BLaER1 treated with 17β-estradiol and CSF1 and Interleukin-3, amounts not matched to agents 10 nM and 100 nM (cell line): ENCODE measurements at regions not wholly inside any gene's neighbourhood (a gene's known extent, or its start where the extent isn't known, plus 50 kb on each side); places are given as distances from the start of the nearest gene placed in this dataset.

Experiments
- H3K27ac ChIP-seq, 11 experiments: shearing (Covaris generic); formaldehyde crosslinking; 2 replicates each; pipeline ENCODE4 v1.8.1; 2022
- H3K27me3 ChIP-seq, 11 experiments: shearing (Covaris generic); formaldehyde crosslinking; 2 replicates each; pipeline ENCODE4 v1.8.1; 2022
- H3K36me3 ChIP-seq, 11 experiments: shearing (Covaris generic); formaldehyde crosslinking; 2 replicates each; pipeline ENCODE4 v1.8.1; 2022
- H3K4me1 ChIP-seq, 10 experiments: shearing (Covaris generic); formaldehyde crosslinking; 2 replicates each; pipeline ENCODE4 v1.8.1; 2022
- H3K4me2 ChIP-seq, 11 experiments: shearing (Covaris generic); formaldehyde crosslinking; 2 replicates each; pipeline ENCODE4 v1.8.1; 2022
- H3K4me3 ChIP-seq, 10 experiments: shearing (Covaris generic); formaldehyde crosslinking; 2 replicates each; pipeline ENCODE4 v1.8.1; 2022
- H3K9ac ChIP-seq, 11 experiments: shearing (Covaris generic); formaldehyde crosslinking; 2 replicates each; pipeline ENCODE4 v1.8.1; 2022
- H3K9me3 ChIP-seq, 11 experiments: shearing (Covaris generic); formaldehyde crosslinking; replicated peaks in 1 of 11; 2 replicates each; pipeline ENCODE4 v1.8.1; 2022
- H4K20me1 ChIP-seq, 11 experiments: shearing (Covaris generic); formaldehyde crosslinking; 2 replicates each; pipeline ENCODE4 v1.8.1; 2022
- Cebpa-rat ChIP-seq, 11 experiments: shearing (Covaris generic); IDR thresholded peaks; 2 replicates each; pipeline ENCODE4 v1.8.1; 2022

DNA sequence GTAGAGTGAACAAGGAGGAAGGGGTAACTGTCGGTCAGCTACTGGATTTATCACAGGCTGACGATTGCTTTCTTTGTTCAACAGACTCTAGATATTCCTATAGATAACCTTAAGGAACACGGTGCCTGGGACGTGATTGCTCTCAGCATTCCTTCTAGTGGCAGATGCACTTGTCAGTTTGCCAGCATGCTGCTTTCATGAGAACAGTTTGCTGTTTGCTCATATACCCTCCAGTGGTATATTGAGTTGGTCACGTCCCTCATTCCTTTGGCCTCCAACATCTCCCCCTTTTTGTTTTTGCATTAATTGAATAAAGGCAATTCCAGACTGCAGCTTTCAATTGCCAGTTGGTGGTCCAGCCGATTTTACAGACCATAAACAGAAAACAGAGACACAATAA, 76.8 kb upstream of the BTN3A2 start:
- Histone ChIP-seq H3K9me3 (peaks cover 25 to 38% (median 36%) of the 10 kb centered on the region in 11 experiments), H4K20me1 (peaks cover 0 to 3% (median 0%) of the 10 kb centered on the region in 11 experiments; a peak in 2 of 22 replicates), H3K27me3 (no peaks in the 10 kb centered on the region), H3K4me1 (peaks cover 9 to 11% (median 10%) of the 10 kb centered on the region in 10 experiments; a peak in 19 of 20 replicates), H3K27ac (no peak overlapping the region), H3K4me3 (peak overlapping the region in 2 of 10 experiments; percentile 1 to 6; a peak in 3 of 20 replicates), H3K36me3 (peaks cover 0 to 8% (median 0%) of the 10 kb centered on the region in 11 experiments; a peak in 3 of 22 replicates), H3K9ac (no peak overlapping the region), H3K4me2 (no peak overlapping the region)
- TF ChIP-seq Cebpa-rat (IDR thresholded peaks at IDR 0.05), result no peak

DNA sequence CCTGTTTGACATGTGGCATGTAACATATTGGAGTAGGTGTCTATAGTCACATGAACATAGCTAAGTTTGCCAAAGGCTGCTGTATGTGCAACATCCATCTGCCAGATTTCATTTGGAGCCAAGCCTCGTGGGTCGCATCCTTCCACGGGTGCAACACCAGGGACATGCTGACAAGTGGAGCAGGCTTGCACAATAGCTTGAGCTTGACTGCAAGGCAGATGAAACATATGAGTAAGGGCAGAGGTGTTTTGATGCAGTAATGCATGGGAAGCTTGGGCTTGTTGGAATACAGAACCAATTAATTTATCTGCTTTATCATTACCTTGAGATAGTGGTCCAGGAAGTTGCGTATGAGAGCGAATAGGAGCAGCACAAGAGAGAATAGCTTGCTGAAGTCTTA, 74.1 kb upstream of the BTN3A2 start:
- H3K36me3 ChIP-seq, result peaks cover 0 to 8% (median 0%) of the 10 kb centered on the region in 11 experiments; a peak in 3 of 22 replicates
- TF ChIP-seq Cebpa-rat (IDR thresholded peaks at IDR 0.05), result no peak
- H3K4me1 ChIP-seq, result peaks cover 0 to 10% (median 4%) of the 10 kb centered on the region in 10 experiments; a peak in 9 of 20 replicates
- H4K20me1 ChIP-seq, result no peaks in the 10 kb centered on the region
- H3K4me2 ChIP-seq, result no peak overlapping the region
- H3K27me3 ChIP-seq, result no peaks in the 10 kb centered on the region
- no peak overlapping the region for H3K9ac ChIP-seq
- peaks cover 25 to 38% (median 36%) of the 10 kb centered on the region in 11 experiments for H3K9me3 ChIP-seq
- no peak overlapping the region for H3K4me3 ChIP-seq
- no peak overlapping the region for H3K27ac ChIP-seq

DNA sequence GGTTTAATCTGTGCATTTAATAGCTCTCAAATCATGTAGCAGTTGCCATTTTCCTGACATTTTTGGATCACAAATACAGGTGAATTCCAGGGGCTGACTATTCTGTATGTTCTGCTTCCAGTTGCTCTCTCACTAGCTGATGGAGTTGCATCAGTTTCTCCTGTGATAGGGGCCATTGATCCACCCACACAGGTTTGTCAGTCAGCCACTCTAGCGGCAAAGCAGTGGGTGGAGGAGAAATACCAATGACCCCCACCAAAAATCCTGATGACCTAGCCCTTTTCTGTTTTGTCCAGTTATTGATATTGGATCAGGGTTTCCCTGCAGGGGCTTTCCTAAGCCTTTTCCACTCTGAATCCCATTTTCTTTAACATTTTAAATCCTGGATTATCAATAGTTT, 72.3 kb upstream of the BTN3A2 start:
- Histone ChIP-seq H4K20me1 (no peaks in the 10 kb centered on the region), H3K9me3 (peaks cover 19 to 30% (median 27%) of the 10 kb centered on the region in 11 experiments), H3K4me1 (peaks cover 0 to 22% (median 5%) of the 10 kb centered on the region in 10 experiments; a peak in 9 of 20 replicates), H3K27ac (no peak overlapping the region), H3K4me3 (no peak overlapping the region), H3K9ac (no peak overlapping the region), H3K4me2 (no peak overlapping the region), H3K36me3 (peaks cover 0 to 8% (median 0%) of the 10 kb centered on the region in 11 experiments; a peak in 3 of 22 replicates), H3K27me3 (no peaks in the 10 kb centered on the region)
- no peak for TF ChIP-seq Cebpa-rat (IDR thresholded peaks at IDR 0.05)

DNA sequence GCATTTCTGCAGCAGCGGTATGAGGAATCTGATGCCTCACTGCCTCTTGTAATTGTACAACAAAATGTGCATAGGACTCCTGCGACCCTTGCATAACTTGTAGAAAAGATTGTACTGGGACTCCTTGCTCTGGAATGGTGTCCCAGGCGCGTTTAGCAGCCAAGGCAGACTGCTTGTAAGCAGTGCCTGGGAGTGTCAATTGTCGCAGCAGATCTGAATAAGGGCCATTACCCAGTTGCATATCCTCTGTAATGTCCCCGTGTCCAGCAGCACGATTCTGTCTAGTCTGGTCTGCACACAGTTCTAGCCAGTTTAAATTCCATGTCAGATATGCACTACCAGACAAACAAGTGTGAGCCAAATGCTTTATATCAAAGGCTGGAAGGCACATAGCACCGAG, 70.7 kb upstream of the BTN3A2 start:
- H3K9me3 ChIP-seq, result peaks cover 3 to 14% (median 12%) of the 10 kb centered on the region in 11 experiments; a peak in 21 of 22 replicates
- no peak overlapping the region for H3K27ac ChIP-seq
- H3K4me3 ChIP-seq, result no peak overlapping the region
- no peak overlapping the region for H3K9ac ChIP-seq
- H3K36me3 ChIP-seq, result peaks cover 0 to 3% (median 0%) of the 10 kb centered on the region in 11 experiments; a peak in 1 of 22 replicates
- no peaks in the 10 kb centered on the region for H3K27me3 ChIP-seq
- peaks cover 0 to 22% (median 5%) of the 10 kb centered on the region in 10 experiments; a peak in 9 of 20 replicates for H3K4me1 ChIP-seq
- TF ChIP-seq Cebpa-rat (IDR thresholded peaks at IDR 0.05), result no peak
- no peak overlapping the region for H3K4me2 ChIP-seq
- H4K20me1 ChIP-seq, result no peaks in the 10 kb centered on the region

DNA sequence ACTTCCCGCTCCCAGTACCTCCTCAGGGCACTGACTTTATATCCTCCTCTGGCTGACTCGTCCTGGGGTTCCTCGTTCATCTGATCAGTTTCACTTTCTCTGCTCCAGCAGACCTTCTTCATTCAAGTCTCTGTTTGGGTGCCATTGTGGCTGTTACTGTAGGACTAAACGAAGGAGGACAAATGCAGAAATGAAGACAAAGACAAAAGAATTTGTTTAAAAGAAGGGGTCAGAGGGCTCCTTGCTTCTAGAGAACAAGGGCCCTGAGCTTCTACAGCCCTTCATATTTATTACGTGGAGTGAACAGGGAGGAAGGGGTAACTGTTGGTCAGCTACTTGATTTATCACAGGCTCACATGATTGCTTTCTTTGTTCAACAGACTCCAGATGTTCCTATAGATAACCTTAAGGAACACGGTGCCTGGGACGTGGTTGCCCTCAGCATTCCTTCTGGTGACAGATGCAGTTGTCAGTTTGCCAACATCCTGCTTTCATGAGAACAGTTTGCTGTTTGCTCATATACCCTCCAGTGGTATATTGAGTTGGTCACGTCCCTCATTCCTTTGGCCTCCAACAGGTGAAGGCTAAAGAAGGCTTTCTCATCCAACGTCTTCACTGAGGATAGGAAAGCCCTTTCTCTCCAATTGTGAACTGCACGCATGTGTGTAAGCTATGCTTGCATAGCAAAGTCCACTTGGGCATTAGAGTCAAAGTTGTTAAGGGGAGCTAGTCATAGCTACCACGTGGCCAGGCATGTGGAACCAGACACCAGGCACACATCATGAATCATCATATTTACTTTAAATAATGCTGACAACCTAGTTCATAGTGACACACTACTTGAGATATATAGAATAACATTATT, 69.1 kb upstream of the BTN3A2 start:
- H3K27ac ChIP-seq, result peak overlapping the region in 2 of 11 experiments; percentile 7 to 40; a peak in 3 of 22 replicates
- no peaks in the 10 kb centered on the region for H3K27me3 ChIP-seq
- no peak for TF ChIP-seq Cebpa-rat (IDR thresholded peaks at IDR 0.05)
- H4K20me1 ChIP-seq, result no peaks in the 10 kb centered on the region
- no peak overlapping the region for H3K9ac ChIP-seq
- peak overlapping the region in 7 of 11 experiments; percentile 8 to 77 (median 45); a peak in 13 of 22 replicates for H3K4me2 ChIP-seq
- no peaks in the 10 kb centered on the region for H3K9me3 ChIP-seq
- H3K4me1 ChIP-seq, result peaks cover 0 to 22% (median 5%) of the 10 kb centered on the region in 10 experiments; a peak in 9 of 20 replicates
- H3K36me3 ChIP-seq, result no peaks in the 10 kb centered on the region
- H3K4me3 ChIP-seq, result 0 out of 20 replicates have a peak overlapping the region, but pooled peaks of 1 of the 10 experiments have one; percentile 4

DNA sequence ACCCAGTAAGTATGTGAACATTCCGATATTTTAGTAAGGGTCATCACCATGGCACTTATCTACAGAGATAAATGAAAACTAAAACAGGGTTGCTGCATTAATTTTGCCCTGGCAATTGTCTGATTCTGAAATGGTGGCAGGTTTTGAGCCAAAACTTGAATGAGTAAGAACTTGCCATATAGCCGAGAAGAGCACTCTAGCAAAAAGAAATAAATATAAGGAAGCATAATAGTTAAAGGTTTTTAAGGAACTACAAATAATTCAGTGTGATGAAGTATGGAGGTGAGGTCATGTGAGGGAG, 68.5 kb upstream of the BTN3A2 start:
- H3K4me3 ChIP-seq, result no peak overlapping the region
- no peak overlapping the region for H3K9ac ChIP-seq
- no peaks in the 10 kb centered on the region for H3K27me3 ChIP-seq
- H3K4me1 ChIP-seq, result peaks cover 0 to 22% (median 5%) of the 10 kb centered on the region in 10 experiments; a peak in 9 of 20 replicates
- no peaks in the 10 kb centered on the region for H3K36me3 ChIP-seq
- peak overlapping the region in 3 of 11 experiments; percentile 50 to 77 (median 58); a peak in 6 of 22 replicates for H3K4me2 ChIP-seq
- H3K9me3 ChIP-seq, result no peaks in the 10 kb centered on the region
- no peak overlapping the region for H3K27ac ChIP-seq
- no peaks in the 10 kb centered on the region for H4K20me1 ChIP-seq
- no peak for TF ChIP-seq Cebpa-rat (IDR thresholded peaks at IDR 0.05)

DNA sequence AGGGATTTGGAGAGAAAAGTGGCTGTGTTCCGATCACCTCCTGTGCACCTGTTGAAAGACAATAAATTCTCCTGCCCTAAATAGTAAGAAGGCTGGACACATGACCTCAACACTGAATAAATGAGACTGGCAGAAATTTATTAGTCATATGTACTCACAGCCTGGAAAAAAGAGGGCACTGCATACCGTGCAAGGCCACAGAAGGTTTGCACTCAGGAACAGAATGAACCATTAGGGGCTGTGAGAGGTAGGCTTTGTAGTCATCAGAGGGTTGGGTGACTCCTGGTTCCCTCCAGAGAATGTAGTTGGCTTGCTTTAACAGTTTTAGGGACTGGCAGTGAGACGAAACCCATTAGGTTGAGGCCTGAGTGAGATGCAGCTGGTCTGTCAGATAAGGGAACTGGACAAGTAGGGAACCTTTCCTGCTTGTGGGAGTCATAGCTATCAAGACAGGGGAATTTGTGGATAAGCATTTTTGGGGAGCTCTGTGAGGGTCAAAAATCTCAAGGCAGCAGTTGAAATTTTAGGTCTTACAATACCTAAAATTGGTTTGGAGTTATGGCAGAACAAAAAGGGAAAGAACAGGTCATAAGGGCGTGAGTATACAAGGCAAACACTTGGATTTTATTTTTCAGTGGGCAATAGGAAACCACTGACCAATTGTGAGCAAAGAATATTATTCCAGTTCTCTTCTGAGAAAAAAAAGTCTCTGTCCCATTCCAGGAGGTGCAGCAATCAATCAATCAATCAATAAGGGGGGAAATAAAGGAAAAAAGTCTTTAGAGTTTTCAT, 67.9 kb upstream of the BTN3A2 start:
- Histone ChIP-seq H3K27ac (no peak overlapping the region), H3K4me2 (peak overlapping the region in 2 of 11 experiments; percentile 50 to 77; a peak in 2 of 22 replicates)

DNA sequence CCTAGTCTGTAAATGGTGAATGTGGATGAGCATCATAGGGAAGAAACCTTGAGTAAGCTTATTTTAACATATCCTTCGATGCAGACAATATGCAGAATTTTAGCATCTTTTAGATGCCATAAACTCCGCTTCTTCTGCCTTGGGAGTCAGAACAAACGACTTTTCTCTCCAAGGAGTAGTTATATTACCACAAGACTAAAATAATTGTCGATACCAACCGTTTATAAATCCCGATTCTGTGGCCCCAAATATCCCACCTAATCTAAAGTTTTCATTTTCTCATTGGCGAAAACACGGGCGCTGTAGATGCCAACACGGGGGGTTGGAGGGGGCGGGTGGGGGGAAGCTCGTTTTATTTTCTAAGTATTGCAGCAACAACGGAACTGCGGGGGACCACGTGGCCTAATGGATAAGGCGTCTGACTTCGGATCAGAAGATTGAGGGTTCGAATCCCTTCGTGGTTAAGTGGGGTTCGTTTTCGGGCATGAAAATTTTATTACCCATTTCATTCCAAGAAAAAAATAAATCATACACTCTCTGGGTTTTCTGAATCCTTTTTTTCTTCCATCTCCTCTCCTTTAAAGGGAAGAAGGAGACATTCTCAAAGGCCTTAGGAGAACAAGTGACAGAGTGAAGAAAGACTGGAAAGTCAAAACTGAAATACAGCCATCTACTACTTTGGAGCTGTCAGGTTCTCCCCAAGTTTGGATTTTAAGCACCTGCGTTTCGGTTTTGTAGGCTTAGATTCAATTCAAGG, 65.5 kb upstream of the BTN3A2 start:
- no peak overlapping the region for H3K4me2 ChIP-seq
- no peak for TF ChIP-seq Cebpa-rat (IDR thresholded peaks at IDR 0.05)

More for the DNA sequence above, 67.9 kb upstream of the BTN3A2 start:
- Histone ChIP-seq H3K36me3 (no peaks in the 10 kb centered on the region), H3K4me3 (no peak overlapping the region), H3K4me1 (peaks cover 0 to 22% (median 5%) of the 10 kb centered on the region in 10 experiments; a peak in 9 of 20 replicates), H3K27me3 (no peaks in the 10 kb centered on the region), H4K20me1 (no peaks in the 10 kb centered on the region), H3K9me3 (no peaks in the 10 kb centered on the region), H3K9ac (no peak overlapping the region)
- no peak for TF ChIP-seq Cebpa-rat (IDR thresholded peaks at IDR 0.05)

More for the DNA sequence above, 65.5 kb upstream of the BTN3A2 start:
- no peaks in the 10 kb centered on the region for H3K9me3 ChIP-seq
- no peaks in the 10 kb centered on the region for H3K27me3 ChIP-seq
- H3K4me3 ChIP-seq, result no peak overlapping the region
- no peak overlapping the region for H3K27ac ChIP-seq
- no peak overlapping the region for H3K9ac ChIP-seq
- no peaks in the 10 kb centered on the region for H4K20me1 ChIP-seq
- H3K4me1 ChIP-seq, result peaks cover 0 to 36% (median 8%) of the 10 kb centered on the region in 10 experiments; a peak in 9 of 20 replicates
- H3K36me3 ChIP-seq, result no peaks in the 10 kb centered on the region
